Activated CD8-positive, alpha-beta T cell treated with anti-CD3 and anti-CD28 coated beads for 36 hours (primary cell): ENCODE measurements at regions not wholly inside any gene's neighbourhood (a gene's known extent, or its start where the extent isn't known, plus 50 kb on each side); places are given as distances from the start of the nearest gene placed in this dataset.

ENCODE experiments used
- ATAC-seq: fragments of 200-7000 bp; cut with Tn5 transposase; one replicate; pipeline ENCODE4 v1.10.0; 2021; ENCODE audit warnings: mild to moderate bottlenecking, moderate library complexity
- CTCF ChIA-PET: fragments of 350-600 bp; sonication (Branson Sonifier 250); formaldehyde crosslinking; loops from one replicate; lab custom pipeline; 2021; ENCODE audit warnings: antibody characterized with exemption; lab: Charles Lee
- POLR2A ChIA-PET: fragments of 350-600 bp; sonication (Branson Sonifier 250); formaldehyde crosslinking; loops from one replicate; lab custom pipeline; 2021; ENCODE audit warnings: antibody characterized with exemption; lab: Charles Lee
- DNase-seq: peaks from one replicate; pipeline ENCODE4 v3.0.0-alpha.2; 2020
- H3K27ac Mint-ChIP-seq: one replicate; pipeline ENCODE4 v1.8.0; 2021; ENCODE audit warnings: mild to moderate bottlenecking, mixed read lengths
- H3K27me3 Mint-ChIP-seq: one replicate; pipeline ENCODE4 v1.8.0; 2021; ENCODE audit warnings: mixed read lengths
- H3K36me3 Mint-ChIP-seq: one replicate; pipeline ENCODE4 v1.8.0; 2021; ENCODE audit warnings: low read depth, mixed read lengths
- H3K4me1 Mint-ChIP-seq: one replicate; pipeline ENCODE4 v1.8.0; 2021; ENCODE audit warnings: low read depth, mixed read lengths
- H3K4me3 Mint-ChIP-seq: one replicate; pipeline ENCODE4 v1.8.0; 2021; ENCODE audit warnings: mild to moderate bottlenecking, moderate library complexity, mixed read lengths
- H3K9me3 Mint-ChIP-seq: one replicate; pipeline ENCODE4 v1.8.0; 2021; ENCODE audit warnings: mixed read lengths
- intact Hi-C: fragments of 100-400 bp; cut with micrococcal nuclease; formaldehyde crosslinking; loops from one replicate; pipeline ENCODE4 v1.10.0; 2022
- TF ChIP-seq, protein P1 (sequence below): fragments of 200-600 bp; IDR thresholded peaks from one replicate; pipeline ENCODE4 v1.8.0; 2022; ENCODE audit warnings: antibody characterized with exemption, mild to moderate bottlenecking

DNA sequence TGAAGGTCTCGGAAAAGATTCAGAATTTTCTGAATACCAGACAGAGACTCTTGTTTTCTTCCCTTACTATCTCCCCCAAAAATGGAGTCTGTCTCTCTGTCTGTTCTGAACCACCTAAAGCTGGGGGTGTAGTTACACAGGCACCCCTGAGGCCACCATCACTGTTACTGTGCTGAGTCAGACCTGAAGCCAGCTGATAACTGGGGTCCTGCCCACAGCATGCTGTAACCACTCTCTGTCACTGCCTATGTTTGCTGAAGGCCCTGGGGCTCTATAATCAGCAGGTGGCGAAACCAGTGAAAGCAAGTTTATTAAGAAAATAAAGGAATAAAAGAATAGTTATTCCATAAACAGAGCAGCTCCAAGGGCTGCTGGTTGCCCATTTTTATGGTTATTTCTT is 575.2 kb upstream of the POT1 start:
- DNase-seq (no peak), ATAC-seq (no peak)
- Mint-ChIP-seq H3K4me1 (no peaks in the 10 kb centered on the region), H3K9me3 (peaks cover 17% of the 10 kb centered on the region), H3K36me3 (no peaks in the 10 kb centered on the region), H3K27ac (no peak overlapping the region), H3K27me3 (no peaks in the 10 kb centered on the region), H3K4me3 (no peak overlapping the region)
- intact Hi-C loops, result no loop called here
- ChIA-PET CTCF (no interaction called here), POLR2A (no interaction called here)
- TF ChIP-seq, protein P1, sequence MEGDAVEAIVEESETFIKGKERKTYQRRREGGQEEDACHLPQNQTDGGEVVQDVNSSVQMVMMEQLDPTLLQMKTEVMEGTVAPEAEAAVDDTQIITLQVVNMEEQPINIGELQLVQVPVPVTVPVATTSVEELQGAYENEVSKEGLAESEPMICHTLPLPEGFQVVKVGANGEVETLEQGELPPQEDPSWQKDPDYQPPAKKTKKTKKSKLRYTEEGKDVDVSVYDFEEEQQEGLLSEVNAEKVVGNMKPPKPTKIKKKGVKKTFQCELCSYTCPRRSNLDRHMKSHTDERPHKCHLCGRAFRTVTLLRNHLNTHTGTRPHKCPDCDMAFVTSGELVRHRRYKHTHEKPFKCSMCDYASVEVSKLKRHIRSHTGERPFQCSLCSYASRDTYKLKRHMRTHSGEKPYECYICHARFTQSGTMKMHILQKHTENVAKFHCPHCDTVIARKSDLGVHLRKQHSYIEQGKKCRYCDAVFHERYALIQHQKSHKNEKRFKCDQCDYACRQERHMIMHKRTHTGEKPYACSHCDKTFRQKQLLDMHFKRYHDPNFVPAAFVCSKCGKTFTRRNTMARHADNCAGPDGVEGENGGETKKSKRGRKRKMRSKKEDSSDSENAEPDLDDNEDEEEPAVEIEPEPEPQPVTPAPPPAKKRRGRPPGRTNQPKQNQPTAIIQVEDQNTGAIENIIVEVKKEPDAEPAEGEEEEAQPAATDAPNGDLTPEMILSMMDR, result no peak

DNA sequence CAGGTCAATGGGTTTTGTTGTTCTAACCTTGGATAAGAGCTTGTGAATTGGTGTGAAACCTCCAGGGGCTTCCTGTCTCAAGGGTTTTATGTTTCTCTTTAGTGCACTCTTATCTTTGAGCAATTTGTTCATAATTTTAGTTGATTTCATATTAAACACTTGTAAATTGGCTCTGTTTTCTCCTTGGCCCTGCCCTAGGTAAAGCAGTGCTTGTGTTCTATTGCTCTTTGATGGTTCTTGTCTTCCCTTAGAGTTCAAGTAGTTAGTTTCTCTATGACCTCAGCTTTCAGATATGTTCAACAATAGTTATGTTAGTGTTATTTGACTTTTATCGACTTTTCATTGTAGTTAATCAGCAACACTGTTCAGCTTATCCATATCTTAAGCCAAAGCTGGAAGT is 566.4 kb upstream of the POT1 start:
- intact Hi-C loops, result no loop called here
- POLR2A ChIA-PET, result no interaction called here

DNA sequence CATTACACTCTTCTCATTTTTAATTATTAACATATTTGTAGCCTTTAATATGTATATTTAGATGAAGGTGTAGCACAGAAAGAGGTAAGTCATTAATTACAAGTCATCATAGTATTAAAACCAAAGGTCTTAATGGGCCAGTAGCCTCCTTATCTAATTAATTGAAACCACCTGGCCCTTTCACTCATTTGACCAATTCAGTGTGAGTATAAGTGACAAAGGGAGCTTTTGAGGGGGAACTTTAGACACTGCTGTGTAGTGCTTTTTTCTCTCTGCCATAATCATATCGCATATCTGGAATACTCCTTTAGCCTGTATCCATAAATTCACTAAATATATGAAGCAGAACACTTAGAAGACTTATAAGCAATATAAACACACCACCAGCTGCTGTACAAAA is 562.9 kb upstream of the POT1 start:
- intact Hi-C loops, result no loop called here
- CTCF ChIA-PET, result no interaction called here
- POLR2A ChIA-PET, result no interaction called here
- TF ChIP-seq, protein P1, result no peak
- DNase-seq (no peak), ATAC-seq (no peak)
- H3K27me3 Mint-ChIP-seq, result no peaks in the 10 kb centered on the region
- no peak overlapping the region for H3K4me3 Mint-ChIP-seq
- peaks cover 5% of the 10 kb centered on the region for H3K9me3 Mint-ChIP-seq
- no peaks in the 10 kb centered on the region for H3K4me1 Mint-ChIP-seq
- no peaks in the 10 kb centered on the region for H3K36me3 Mint-ChIP-seq
- no peak overlapping the region for H3K27ac Mint-ChIP-seq

More for the DNA sequence above, 566.4 kb upstream of the POT1 start:
- Mint-ChIP-seq H3K27ac (no peak overlapping the region), H3K9me3 (peaks cover 13% of the 10 kb centered on the region), H3K4me3 (no peak overlapping the region), H3K27me3 (no peaks in the 10 kb centered on the region), H3K36me3 (no peaks in the 10 kb centered on the region), H3K4me1 (no peaks in the 10 kb centered on the region)
- TF ChIP-seq, protein P1, result no peak
- CTCF ChIA-PET, result interaction anchor here (0.7 kb wide), 1 partner anchor 43 kb away, joined by 3 read pairs; no protein-coding TSS in a partner anchor
- ATAC-seq (no peak), DNase-seq (no peak)

- no peak for DNase-seq
- intact Hi-C loops, result no loop called here
- Mint-ChIP-seq H3K4me1 (no peaks in the 10 kb centered on the region), H3K9me3 (peaks cover 8% of the 10 kb centered on the region), H3K27me3 (no peaks in the 10 kb centered on the region), H3K27ac (no peak overlapping the region), H3K4me3 (no peak overlapping the region), H3K36me3 (no peaks in the 10 kb centered on the region)
- POLR2A ChIA-PET, result no interaction called here
- CTCF ChIA-PET, result no interaction called here
- ATAC-seq, result no peak
- TF ChIP-seq, protein P1, result no peak
These were observed 561.5 kb upstream of the POT1 start for GRCh38 chr7:125491137-125491536.

DNA sequence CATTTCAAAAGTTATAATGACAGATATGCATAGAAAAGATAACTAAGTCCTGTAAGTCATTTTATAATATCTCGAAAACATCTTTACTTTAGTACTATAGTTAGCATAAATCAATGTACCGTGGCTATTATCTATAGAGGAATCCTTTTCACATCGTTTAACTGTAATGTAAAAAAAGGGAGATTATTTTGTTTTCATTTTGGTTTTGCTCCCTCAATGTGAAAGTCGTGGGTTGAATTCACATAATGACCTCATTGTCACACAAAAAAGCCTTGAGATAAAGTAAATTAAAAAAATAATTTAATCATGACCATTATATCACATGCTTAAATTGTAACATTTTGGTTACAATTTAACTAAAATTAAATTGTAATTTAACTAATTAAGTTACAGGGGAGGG is 560.5 kb upstream of the POT1 start:
- no peak overlapping the region for H3K4me3 Mint-ChIP-seq
- DNase-seq (no peak), ATAC-seq (no peak)
- TF ChIP-seq, protein P1, result no peak
- no peak overlapping the region for H3K27ac Mint-ChIP-seq
- no peaks in the 10 kb centered on the region for H3K27me3 Mint-ChIP-seq
- no peaks in the 10 kb centered on the region for H3K36me3 Mint-ChIP-seq
- POLR2A ChIA-PET, result no interaction called here
- CTCF ChIA-PET, result no interaction called here
- intact Hi-C loops, result no loop called here
- peaks cover 6% of the 10 kb centered on the region for H3K9me3 Mint-ChIP-seq
- H3K4me1 Mint-ChIP-seq, result no peaks in the 10 kb centered on the region
